Rectal smooth muscle tissue (tissue), 1 donor: ENCODE measurements at regions not wholly inside any gene's neighbourhood (a gene's known extent, or its start where the extent isn't known, plus 50 kb on each side); places are given as distances from the start of the nearest gene placed in this dataset.
"Not testable (repeated sequence)": the region's sequence is repeated elsewhere in the genome, so short reads cannot be mapped to it uniquely, and the experiment has no call there.

Experiments
- H3K27ac ChIP-seq: one replicate; pipeline ENCODE4 v1.7.0; 2013; ENCODE audit warnings: low read depth, low read length, inconsistent platforms
- H3K27me3 ChIP-seq: one replicate; pipeline ENCODE4 v1.7.0; 2013; ENCODE audit warnings: low read length; ENCODE audit not compliant: control insufficient read depth, insufficient read depth
- H3K36me3 ChIP-seq: one replicate; pipeline ENCODE4 v1.7.0; 2013; ENCODE audit warnings: low read length; ENCODE audit not compliant: control insufficient read depth, insufficient read depth
- H3K4me1 ChIP-seq: one replicate; pipeline ENCODE4 v1.7.0; 2013; ENCODE audit warnings: low read length; ENCODE audit not compliant: control insufficient read depth, insufficient read depth
- H3K4me3 ChIP-seq: one replicate; pipeline ENCODE4 v1.7.0; 2013; ENCODE audit warnings: low read length
- H3K9ac ChIP-seq: one replicate; pipeline ENCODE4 v1.7.0; 2013; ENCODE audit warnings: low read length

GRCh38 chr1:146309427-146309826, 80.6 kb upstream of the NOTCH2NLA start:
- H3K4me3 ChIP-seq, H3K36me3 ChIP-seq, H3K4me1 ChIP-seq, H3K27ac ChIP-seq, H3K9ac ChIP-seq, H3K27me3 ChIP-seq: not testable (repeated sequence)

- not testable (repeated sequence) for H3K4me1 ChIP-seq, H3K36me3 ChIP-seq, H3K27me3 ChIP-seq, H3K27ac ChIP-seq, H3K9ac ChIP-seq, H3K4me3 ChIP-seq
Measured at GRCh38 chr1:146308892-146309291, 80.1 kb upstream of the NOTCH2NLA start.

- not testable (repeated sequence) for H3K9ac ChIP-seq, H3K27me3 ChIP-seq, H3K4me3 ChIP-seq, H3K36me3 ChIP-seq, H3K27ac ChIP-seq, H3K4me1 ChIP-seq
Measured at GRCh38 chr1:146308152-146308551, 79.3 kb upstream of the NOTCH2NLA start.

- H3K4me1 ChIP-seq, H3K36me3 ChIP-seq, H3K4me3 ChIP-seq, H3K9ac ChIP-seq, H3K27ac ChIP-seq, H3K27me3 ChIP-seq: not testable (repeated sequence)
Measured at GRCh38 chr1:146307632-146308031, 78.8 kb upstream of the NOTCH2NLA start.

GRCh38 chr1:146306651-146307050, 77.8 kb upstream of the NOTCH2NLA start:
- not testable (repeated sequence) for H3K4me1 ChIP-seq, H3K9ac ChIP-seq, H3K4me3 ChIP-seq, H3K36me3 ChIP-seq, H3K27ac ChIP-seq, H3K27me3 ChIP-seq

GRCh38 chr1:146305442-146305841, 76.6 kb upstream of the NOTCH2NLA start:
- not testable (repeated sequence) for H3K4me3 ChIP-seq, H3K9ac ChIP-seq, H3K36me3 ChIP-seq, H3K27me3 ChIP-seq, H3K27ac ChIP-seq, H3K4me1 ChIP-seq

GRCh38 chr1:146298575-146298897, 69.7 kb upstream of the NOTCH2NLA start:
- not testable (repeated sequence) for H3K9ac ChIP-seq, H3K27me3 ChIP-seq, H3K4me1 ChIP-seq, H3K27ac ChIP-seq, H3K36me3 ChIP-seq, H3K4me3 ChIP-seq

- not testable (repeated sequence) for H3K36me3 ChIP-seq, H3K27me3 ChIP-seq, H3K9ac ChIP-seq, H3K27ac ChIP-seq, H3K4me1 ChIP-seq, H3K4me3 ChIP-seq
Measured at GRCh38 chr1:146297781-146298574, 69.2 kb upstream of the NOTCH2NLA start.

GRCh38 chr1:146292940-146293936, 64.4 kb upstream of the NOTCH2NLA start:
- not testable (repeated sequence) for H3K4me3 ChIP-seq, H3K4me1 ChIP-seq, H3K27ac ChIP-seq, H3K9ac ChIP-seq, H3K27me3 ChIP-seq, H3K36me3 ChIP-seq

- H3K4me1 ChIP-seq, H3K36me3 ChIP-seq, H3K9ac ChIP-seq, H3K4me3 ChIP-seq, H3K27ac ChIP-seq, H3K27me3 ChIP-seq: not testable (repeated sequence)
Measured at GRCh38 chr1:146292424-146292823, 63.6 kb upstream of the NOTCH2NLA start.

- H3K27ac ChIP-seq, H3K27me3 ChIP-seq, H3K4me3 ChIP-seq, H3K4me1 ChIP-seq, H3K36me3 ChIP-seq, H3K9ac ChIP-seq: not testable (repeated sequence)
Measured at GRCh38 chr1:146287881-146288280, 59.1 kb upstream of the NOTCH2NLA start.

GRCh38 chr1:146284760-146285159, 55.9 kb upstream of the NOTCH2NLA start:
- H3K9ac ChIP-seq, H3K4me3 ChIP-seq, H3K4me1 ChIP-seq, H3K27me3 ChIP-seq, H3K36me3 ChIP-seq, H3K27ac ChIP-seq: not testable (repeated sequence)

GRCh38 chr1:146283527-146283880, 54.7 kb upstream of the NOTCH2NLA start:
- not testable (repeated sequence) for H3K9ac ChIP-seq, H3K36me3 ChIP-seq, H3K27me3 ChIP-seq, H3K4me1 ChIP-seq, H3K27ac ChIP-seq, H3K4me3 ChIP-seq
